Keratinocyte (primary cell): ENCODE measurements at regions not wholly inside any gene's neighbourhood (a gene's known extent, or its start where the extent isn't known, plus 50 kb on each side); places are given as distances from the start of the nearest gene placed in this dataset.

Source experiments
- DNase-seq: peaks from one replicate; pipeline ENCODE4 v3.0.0-alpha.2; 2011; ENCODE audit warnings: low read depth, missing footprints, low spot score
- FAIRE-seq: peaks from 2 replicates; lab custom pipeline; 2011; peaks lifted over from hg19 to GRCh38; lab: Jason Lieb, UNC
- H2AFZ ChIP-seq: 2 replicates; pipeline ENCODE4 v1.6.0; 2012; ENCODE audit warnings: low read length, control low read depth, inconsistent platforms; ENCODE audit not compliant: control insufficient read depth
- H3K27ac ChIP-seq: 2 replicates; pipeline ENCODE4 v1.5.1; 2011; ENCODE audit warnings: low read length; ENCODE audit not compliant: control insufficient read depth, insufficient read depth
- H3K27me3 ChIP-seq: 3 replicates; pipeline ENCODE4 v1.6.0; 2011; ENCODE audit warnings: low read length; ENCODE audit not compliant: control insufficient read depth, insufficient read depth; ENCODE audit errors: extremely low read depth
- H3K36me3 ChIP-seq, 2 experiments: 2 replicates in 1 of 2; 3 replicates in 1 of 2; pipeline ENCODE4 v1.5.1; 2011; ENCODE audit warnings: low read length in 2 of 2, mild to moderate bottlenecking in 1 of 2; ENCODE audit not compliant: control insufficient read depth in 2 of 2, insufficient read depth in 2 of 2; ENCODE audit errors: extremely low read depth in 1 of 2
- H3K4me1 ChIP-seq: 3 replicates; pipeline ENCODE4 v1.5.1; 2011; ENCODE audit warnings: low read length; ENCODE audit not compliant: control insufficient read depth, insufficient read depth; ENCODE audit errors: extremely low read depth
- H3K4me2 ChIP-seq: 3 replicates; pipeline ENCODE4 v1.6.0; 2011; ENCODE audit warnings: low read depth, low read length; ENCODE audit not compliant: control insufficient read depth, insufficient read depth; ENCODE audit errors: extremely low read depth
- H3K4me3 ChIP-seq, 3 experiments: fragments of 200-600 bp in 1 of 3; sonication (generic) in 1 of 3; 2 replicates in 2 of 3; 3 replicates in 1 of 3; pipeline ENCODE4 v1.5.1; 2011 to 2016; ENCODE audit warnings: low read length in 3 of 3, mild to moderate bottlenecking in 3 of 3, control low read depth in 2 of 3, inconsistent platforms in 1 of 3, low read depth in 1 of 3, mixed read lengths in 1 of 3, mixed run types in 1 of 3, moderate library complexity in 1 of 3; ENCODE audit not compliant: control insufficient read depth in 2 of 3, insufficient read depth in 2 of 3; ENCODE audit errors: extremely low read depth in 1 of 3
- H3K79me2 ChIP-seq: 2 replicates; pipeline ENCODE4 v1.6.0; 2012; ENCODE audit warnings: low read length; ENCODE audit not compliant: control insufficient read depth, insufficient read depth
- H3K9ac ChIP-seq: 3 replicates; pipeline ENCODE4 v1.6.0; 2011; ENCODE audit warnings: low read length; ENCODE audit not compliant: control insufficient read depth, insufficient read depth; ENCODE audit errors: extremely low read depth
- H3K9me1 ChIP-seq: 3 replicates; pipeline ENCODE4 v1.6.0; 2011; ENCODE audit warnings: low read length; ENCODE audit not compliant: control insufficient read depth, insufficient read depth; ENCODE audit errors: extremely low read depth
- H3K9me3 ChIP-seq: 2 replicates; pipeline ENCODE4 v1.5.1; 2012; ENCODE audit warnings: low read depth, low read length; ENCODE audit not compliant: control insufficient read depth
- H4K20me1 ChIP-seq: 3 replicates; pipeline ENCODE4 v1.6.0; 2011; ENCODE audit warnings: low read length; ENCODE audit not compliant: control insufficient read depth, insufficient read depth; ENCODE audit errors: extremely low read depth
- CTCF ChIP-seq, 3 experiments: IDR thresholded peaks in 1 of 3; conservative IDR thresholded peaks in 1 of 3; optimal IDR thresholded peaks in 1 of 3; 2 replicates in 2 of 3; 3 replicates in 1 of 3; pipeline versions ENCODE3 to v1.5.1; 2011; ENCODE audit warnings: low read length in 3 of 3, mild to moderate bottlenecking in 3 of 3, moderate library complexity in 2 of 3, control low read depth in 1 of 3, inconsistent platforms in 1 of 3; ENCODE audit not compliant: insufficient read depth in 2 of 3; ENCODE audit errors: extremely low read depth in 1 of 3
- EZH2 ChIP-seq: IDR thresholded peaks from one replicate; pipeline ENCODE4 v1.6.1; 2012; ENCODE audit warnings: inconsistent platforms, mild to moderate bottlenecking, low read length, moderate library complexity
- dilution Hi-C: fragments of 300-500 bp; cut with MboI; formaldehyde crosslinking; loops from one replicate; pipeline ENCODE4 v1.7.0; 2020; ENCODE audit warnings: low sequenced_read_pairs; ENCODE audit not compliant: extremely low pct_ligation_motif_present

- Histone ChIP-seq H3K27me3 (peaks cover 4% of the 10 kb centered on the region), H3K79me2 (no peaks in the 10 kb centered on the region), H3K9me1 (no peaks in the 10 kb centered on the region), H3K4me3 (no peak overlapping the region), H3K4me1 (no peaks in the 10 kb centered on the region), H3K9me3 (no peaks in the 10 kb centered on the region), H3K4me2 (no peak overlapping the region), H3K36me3 (no peaks in the 10 kb centered on the region), H2AFZ (no peak overlapping the region), H3K27ac (no peak overlapping the region), H4K20me1 (no peaks in the 10 kb centered on the region), H3K9ac (no peak overlapping the region)
- dilution Hi-C loops: no loop called here
- no peak for DNase-seq
- no peak for FAIRE-seq
- TF ChIP-seq CTCF (optimal IDR thresholded peaks at IDR 0.05 in 1 of 3, IDR thresholded peaks at IDR 0.05 in 1 of 3, conservative IDR thresholded peaks at IDR 0.05 in 1 of 3; ENCODE audit: extremely low read depth in 1 of 3, insufficient read depth in 2 of 3, low read length in 3 of 3): no peak
- TF ChIP-seq EZH2: no peak
Measured at GRCh38 chr9:38251036-38251860, 141.3 kb upstream of the ALDH1B1 start.

DNA sequence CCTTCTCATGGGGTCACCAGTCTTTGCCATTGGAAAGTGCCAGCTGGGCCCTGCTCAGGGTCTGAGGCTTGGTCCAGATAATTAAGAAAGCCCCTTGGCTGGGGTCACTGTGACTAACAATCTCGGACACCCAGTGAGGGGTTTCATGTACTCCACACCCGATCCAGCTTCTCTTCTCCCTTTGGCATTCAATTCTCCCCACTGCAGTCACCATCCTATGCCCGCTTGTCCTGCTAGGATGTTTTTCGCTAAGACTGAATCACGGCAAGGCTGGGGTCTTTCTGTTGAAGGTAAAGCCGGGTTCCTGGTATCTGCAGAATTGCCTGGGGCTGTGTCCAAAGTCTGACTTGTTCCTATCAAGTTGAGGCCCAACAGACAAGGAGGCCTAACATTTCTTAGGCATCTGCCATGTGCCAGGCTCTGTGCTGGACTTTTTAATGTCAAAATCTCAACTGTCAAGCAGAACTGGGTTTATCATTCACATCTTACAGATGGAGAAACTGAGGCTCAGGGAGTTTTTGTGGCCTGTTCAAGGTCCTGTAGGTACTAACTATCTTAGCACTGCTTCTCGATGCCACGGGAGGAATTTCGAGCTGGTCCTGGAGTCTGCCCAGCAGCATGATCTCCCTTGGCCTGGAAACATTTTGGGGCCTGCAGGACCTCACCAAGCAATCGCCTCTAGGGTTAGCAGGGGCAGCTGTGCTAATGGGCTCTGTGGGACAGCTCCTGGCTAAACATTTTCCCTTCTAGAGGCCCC, 142.0 kb upstream of the ALDH1B1 start:
- Histone ChIP-seq H3K9me1 (no peaks in the 10 kb centered on the region), H3K79me2 (no peaks in the 10 kb centered on the region), H3K27me3 (peaks cover 4% of the 10 kb centered on the region), H3K27ac (no peak overlapping the region), H2AFZ (no peak overlapping the region), H3K9me3 (no peaks in the 10 kb centered on the region), H4K20me1 (no peaks in the 10 kb centered on the region), H3K4me1 (no peaks in the 10 kb centered on the region), H3K4me2 (no peak overlapping the region), H3K36me3 (no peaks in the 10 kb centered on the region), H3K9ac (no peak overlapping the region), H3K4me3 (no peak overlapping the region)
- DNase-seq: no peak
- FAIRE-seq: no peak
- no peak for TF ChIP-seq CTCF (optimal IDR thresholded peaks at IDR 0.05 in 1 of 3, IDR thresholded peaks at IDR 0.05 in 1 of 3, conservative IDR thresholded peaks at IDR 0.05 in 1 of 3; ENCODE audit: extremely low read depth in 1 of 3, insufficient read depth in 2 of 3, low read length in 3 of 3)
- no peak for TF ChIP-seq EZH2
- dilution Hi-C loops: no loop called here
